Thyroid gland (tissue), 4 donors: ENCODE measurements at regions not wholly inside any gene's neighbourhood (a gene's known extent, or its start where the extent isn't known, plus 50 kb on each side); places are given as distances from the start of the nearest gene placed in this dataset.

Experiments
- POLR2A ChIP-seq, 2 donors: fragments of 450-650 bp; IDR thresholded peaks; one replicate each; pipeline ENCODE4 v1.6.1; 2017; ENCODE audit warnings: antibody characterized with exemption in 2 of 2, mild to moderate bottlenecking in 2 of 2, moderate library complexity in 1 of 2
- TF ChIP-seq, protein P1 (sequence below), 6 experiments: fragments of 200-600 bp in 3 of 6; fragments of 450-650 bp in 3 of 6; sonication (generic) in 3 of 6; IDR thresholded peaks; one replicate each; pipeline ENCODE4 v1.5.1; 2016 to 2019; ENCODE audit warnings: antibody characterized with exemption in 6 of 6, mild to moderate bottlenecking in 2 of 6, inconsistent platforms in 1 of 6, moderate library complexity in 1 of 6

DNA sequence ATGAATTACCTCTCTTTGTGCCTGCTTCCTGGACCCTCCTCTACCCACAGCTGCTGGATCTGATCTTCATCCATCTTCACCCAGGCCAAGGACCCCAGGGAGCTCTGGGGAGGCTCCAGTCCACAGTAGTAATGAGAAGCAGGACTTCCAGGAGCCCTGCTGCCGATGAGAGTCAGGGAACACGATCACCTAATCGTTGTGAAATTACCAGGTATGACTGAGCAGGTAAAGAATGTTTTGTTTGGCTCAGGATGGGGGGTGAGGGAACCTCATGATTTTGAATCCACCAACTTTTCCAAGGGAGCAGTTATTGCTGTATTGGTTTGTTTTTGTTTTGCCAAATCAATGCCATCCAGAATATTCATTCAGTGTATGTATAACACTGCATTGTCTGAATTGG lies 454.0 kb downstream of the PLPP3 start:
- TF ChIP-seq, protein P1, sequence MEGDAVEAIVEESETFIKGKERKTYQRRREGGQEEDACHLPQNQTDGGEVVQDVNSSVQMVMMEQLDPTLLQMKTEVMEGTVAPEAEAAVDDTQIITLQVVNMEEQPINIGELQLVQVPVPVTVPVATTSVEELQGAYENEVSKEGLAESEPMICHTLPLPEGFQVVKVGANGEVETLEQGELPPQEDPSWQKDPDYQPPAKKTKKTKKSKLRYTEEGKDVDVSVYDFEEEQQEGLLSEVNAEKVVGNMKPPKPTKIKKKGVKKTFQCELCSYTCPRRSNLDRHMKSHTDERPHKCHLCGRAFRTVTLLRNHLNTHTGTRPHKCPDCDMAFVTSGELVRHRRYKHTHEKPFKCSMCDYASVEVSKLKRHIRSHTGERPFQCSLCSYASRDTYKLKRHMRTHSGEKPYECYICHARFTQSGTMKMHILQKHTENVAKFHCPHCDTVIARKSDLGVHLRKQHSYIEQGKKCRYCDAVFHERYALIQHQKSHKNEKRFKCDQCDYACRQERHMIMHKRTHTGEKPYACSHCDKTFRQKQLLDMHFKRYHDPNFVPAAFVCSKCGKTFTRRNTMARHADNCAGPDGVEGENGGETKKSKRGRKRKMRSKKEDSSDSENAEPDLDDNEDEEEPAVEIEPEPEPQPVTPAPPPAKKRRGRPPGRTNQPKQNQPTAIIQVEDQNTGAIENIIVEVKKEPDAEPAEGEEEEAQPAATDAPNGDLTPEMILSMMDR (IDR thresholded peaks at IDR 0.05), result no peak
- no peak for TF ChIP-seq POLR2A (IDR thresholded peaks at IDR 0.05)
